Amniotic epithelial cell (primary cell): ENCODE measurements at regions not wholly inside any gene's neighbourhood (a gene's known extent, or its start where the extent isn't known, plus 50 kb on each side); places are given as distances from the start of the nearest gene placed in this dataset.
"Not testable (repeated sequence)": the region's sequence is repeated elsewhere in the genome, so short reads cannot be mapped to it uniquely, and the experiment has no call there.

ENCODE experiments used
- DNase-seq: peaks from one replicate; pipeline ENCODE4 v3.0.0-alpha.2; 2010; ENCODE audit warnings: low read depth

DNA sequence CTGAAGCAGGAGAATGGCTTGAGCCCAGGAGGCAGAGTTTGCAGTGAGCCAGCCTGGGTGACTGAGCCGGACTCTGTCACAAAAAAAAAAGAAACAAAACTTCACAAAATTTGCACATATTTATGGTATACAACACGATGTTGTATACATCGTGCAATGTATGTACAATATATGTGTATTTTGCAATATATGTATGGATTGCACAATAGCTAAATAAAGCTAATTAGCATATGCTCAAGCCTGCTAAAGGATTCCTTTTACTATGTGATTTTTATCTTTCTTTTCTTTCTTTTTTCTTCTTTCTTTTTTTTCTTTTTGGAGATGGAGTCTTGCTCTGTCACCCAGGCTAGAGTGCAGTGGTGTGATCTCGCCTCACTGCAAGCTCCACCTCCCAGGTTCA, 368.0 kb upstream of the FAM98A start:
- DNase-seq = no peak

GRCh38 chr2:33958591-33958990, 359.5 kb upstream of the FAM98A start:
- DNase-seq = no peak

DNA sequence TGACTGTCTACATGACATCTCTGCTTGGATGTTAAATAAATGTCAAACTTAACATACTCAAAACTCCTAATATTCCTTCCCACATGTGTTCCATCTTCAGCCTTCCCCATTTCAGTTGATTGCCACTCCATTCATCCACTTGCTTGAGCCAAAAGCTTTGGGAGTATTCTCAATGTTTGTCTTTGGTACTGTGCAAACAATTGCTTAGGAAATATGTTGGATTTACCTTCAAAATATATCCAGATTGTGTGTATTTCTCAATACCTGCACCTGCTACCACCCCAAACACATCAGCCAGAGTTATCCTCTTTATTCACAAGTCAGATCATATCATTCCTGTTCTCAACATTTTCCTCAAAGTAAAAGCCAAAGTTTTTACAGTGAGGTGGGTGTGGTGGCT, 350.3 kb upstream of the FAM98A start:
- DNase-seq = no peak

- no peak for DNase-seq
These were observed 347.1 kb upstream of the FAM98A start for GRCh38 chr2:33946193-33946592.

- no peak for DNase-seq
These were observed 334.1 kb upstream of the FAM98A start for GRCh38 chr2:33933203-33933602.

GRCh38 chr2:33931164-33931563, 332.1 kb upstream of the FAM98A start:
- DNase-seq = no peak

GRCh38 chr2:33929467-33929866, 330.4 kb upstream of the FAM98A start:
- DNase-seq = no peak

DNA sequence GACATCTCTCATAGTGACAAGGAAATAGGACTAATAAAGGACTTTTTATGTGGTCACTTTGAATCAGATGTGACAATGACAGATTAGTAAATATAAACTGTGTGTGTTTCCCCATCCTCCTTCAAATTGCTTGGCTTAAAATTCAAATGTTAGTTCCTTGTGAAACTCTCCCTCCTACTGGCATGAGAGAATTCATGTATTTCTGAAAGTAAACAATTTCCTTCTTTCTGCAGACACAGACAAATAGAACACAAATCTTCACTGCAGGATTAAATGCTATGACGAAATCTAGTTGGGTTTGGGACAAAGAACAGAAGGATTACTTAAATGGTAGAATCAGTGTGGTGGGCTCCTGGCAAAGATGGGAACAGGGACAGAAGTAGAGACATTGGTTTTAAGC, 328.7 kb upstream of the FAM98A start:
- DNase-seq = no peak

- no peak for DNase-seq
These were observed 326.2 kb upstream of the FAM98A start for GRCh38 chr2:33925311-33925710.

DNA sequence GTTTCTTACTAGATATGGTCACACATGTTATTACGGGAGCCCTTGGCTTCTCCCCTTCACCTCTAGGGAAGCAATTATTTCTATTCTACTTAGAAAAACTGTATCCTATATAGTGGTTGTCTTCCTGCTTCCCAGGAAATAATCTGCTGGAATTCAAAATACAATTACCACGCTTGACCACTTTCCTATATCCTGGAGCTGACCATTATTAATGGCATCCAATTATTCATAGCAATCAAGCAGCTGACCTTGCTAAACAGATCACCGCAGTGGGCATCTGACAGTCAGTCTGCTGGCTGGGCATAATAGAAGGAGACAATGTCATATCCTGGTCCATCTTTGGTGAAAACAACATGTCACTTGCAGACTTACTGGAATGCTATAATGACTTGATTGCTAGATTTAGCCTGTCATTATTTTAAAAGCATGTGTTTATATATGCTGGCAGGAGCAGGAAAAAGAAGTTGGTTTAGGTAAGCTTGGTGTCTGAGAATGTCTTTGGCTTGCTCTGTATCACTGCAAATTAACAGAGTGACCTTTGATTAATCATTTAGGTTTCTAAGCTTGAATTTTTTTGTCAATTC, 325.6 kb upstream of the FAM98A start:
- no peak for DNase-seq

GRCh38 chr2:33917252-33917651, 318.2 kb upstream of the FAM98A start:
- no peak for DNase-seq

DNA sequence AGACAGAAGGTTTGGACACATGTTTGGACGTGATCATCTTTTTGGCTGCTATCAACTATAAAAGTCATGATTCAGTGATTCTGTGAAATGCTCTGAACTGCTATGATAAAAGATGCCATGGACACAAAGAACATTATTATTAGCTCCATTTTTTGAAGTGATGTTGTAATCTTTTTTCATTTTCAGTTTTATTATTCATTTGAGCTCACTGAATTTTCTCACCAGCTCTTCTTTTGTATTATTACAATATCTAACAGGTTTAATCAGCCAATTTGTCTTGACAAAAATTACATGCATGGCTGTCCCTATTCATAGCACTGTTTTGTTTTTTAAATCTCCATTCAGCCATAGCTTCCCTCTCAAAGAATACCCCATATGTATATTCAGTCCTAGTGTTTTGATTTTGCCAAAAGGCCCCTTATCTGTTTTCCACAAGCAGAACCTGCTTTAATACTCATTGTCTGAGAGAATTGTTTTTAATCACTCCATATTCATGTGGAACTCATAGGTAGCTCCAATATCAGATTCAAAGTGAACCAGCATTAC, 314.0 kb upstream of the FAM98A start:
- DNase-seq = no peak

DNA sequence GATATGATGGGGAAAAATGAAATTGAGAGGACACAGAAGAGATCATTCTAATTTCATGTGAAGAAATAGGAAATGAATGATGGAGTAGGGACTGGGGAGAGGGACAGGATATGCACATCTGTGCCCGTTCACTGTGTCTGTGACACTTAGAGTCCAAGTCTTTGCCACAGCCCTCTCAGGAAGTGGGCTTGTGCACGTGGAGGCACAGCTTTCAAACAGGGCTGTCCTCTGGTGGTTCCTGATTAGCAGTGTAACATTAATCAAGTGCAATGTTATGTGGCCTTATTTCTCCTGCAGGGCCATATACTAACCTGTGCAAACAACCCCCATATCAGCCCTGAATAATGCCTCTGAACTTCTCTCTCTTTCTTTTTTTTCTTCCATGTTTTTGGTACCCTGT, 312.2 kb upstream of the FAM98A start:
- DNase-seq = no peak

DNA sequence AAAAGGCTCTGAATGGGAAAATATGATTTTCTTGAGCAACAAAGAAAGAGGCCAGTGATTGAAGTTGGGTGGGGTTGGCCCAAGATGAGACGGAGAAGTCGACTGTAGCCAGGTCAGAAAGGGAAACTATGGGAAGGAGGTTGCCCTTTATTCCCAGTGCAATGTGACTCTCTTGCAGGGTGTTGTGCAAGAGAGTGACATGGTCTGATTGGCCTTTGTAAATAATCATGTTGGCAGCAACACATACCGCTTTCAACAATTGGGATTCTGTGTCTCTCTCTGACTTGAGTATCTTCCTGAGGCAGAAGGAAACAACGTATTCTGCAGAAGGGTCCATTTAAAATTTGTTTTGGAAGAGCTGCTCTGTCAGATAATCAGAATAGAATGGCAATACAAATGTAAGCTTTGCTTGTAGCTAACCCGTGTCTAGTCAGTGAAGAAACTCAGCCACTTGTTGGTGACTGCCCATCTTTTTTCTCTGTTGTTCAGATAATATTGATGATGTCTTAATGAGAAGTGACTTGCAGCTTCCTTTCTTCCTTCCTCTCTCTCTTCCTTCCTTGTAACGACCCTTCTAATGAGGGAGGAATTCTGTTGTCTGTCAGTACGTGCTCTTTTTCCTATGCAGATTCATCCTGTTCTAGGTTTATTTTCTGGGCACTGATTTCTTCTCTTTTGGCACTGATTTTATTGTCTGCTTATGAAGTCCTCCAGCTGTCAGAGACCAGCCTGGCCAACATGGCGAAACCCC, 311.0 kb upstream of the FAM98A start:
- no peak for DNase-seq

DNA sequence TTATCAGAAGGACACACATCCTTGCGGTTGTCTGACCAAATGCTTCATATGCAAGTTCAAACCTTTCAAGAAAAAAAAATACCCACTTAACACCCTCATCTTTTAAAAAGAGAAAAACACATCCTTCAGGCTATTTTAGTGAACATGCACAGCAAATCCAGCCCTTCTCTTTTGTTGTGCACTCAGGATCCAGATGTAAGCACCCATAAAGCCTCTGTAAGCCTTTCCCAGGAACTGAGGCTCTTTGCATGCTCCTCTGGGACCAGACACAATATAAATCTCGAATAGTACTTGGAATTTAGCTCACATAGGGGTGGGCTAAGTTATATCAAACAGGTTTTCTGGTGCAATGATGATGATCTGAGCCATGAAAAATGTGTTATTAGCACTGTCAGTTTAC, 308.8 kb upstream of the FAM98A start:
- no peak for DNase-seq

GRCh38 chr2:33906129-33906528, 307.0 kb upstream of the FAM98A start:
- DNase-seq = not testable (repeated sequence)

- no peak for DNase-seq
These were observed 305.7 kb upstream of the FAM98A start for GRCh38 chr2:33904801-33905200.

DNA sequence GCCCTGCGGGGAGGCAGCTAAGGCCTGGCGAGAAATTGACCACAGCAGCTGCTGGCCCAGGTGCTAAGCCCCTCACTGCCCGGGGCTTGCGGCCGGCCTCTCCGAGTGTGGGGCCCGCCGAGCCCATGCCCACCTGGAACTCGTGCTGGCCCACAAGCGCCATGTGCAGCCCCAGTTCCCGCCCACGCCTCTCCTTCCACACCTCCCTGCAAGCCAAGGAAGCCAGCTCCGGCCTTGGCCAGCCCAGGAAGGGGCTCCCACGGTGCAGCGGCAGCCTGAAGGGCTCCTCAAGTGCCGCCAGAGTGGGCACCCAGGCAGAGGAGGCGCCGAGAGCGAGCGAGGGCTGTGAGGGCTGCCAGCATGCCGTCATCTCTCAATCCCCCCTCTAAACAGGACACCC, 304.6 kb upstream of the FAM98A start:
- no peak for DNase-seq

GRCh38 chr2:33903215-33903614, 304.1 kb upstream of the FAM98A start:
- DNase-seq = no peak

GRCh38 chr2:33900610-33901009, 301.5 kb upstream of the FAM98A start:
- no peak for DNase-seq

- DNase-seq = no peak
These were observed 298.6 kb upstream of the FAM98A start for GRCh38 chr2:33897741-33898140.

DNA sequence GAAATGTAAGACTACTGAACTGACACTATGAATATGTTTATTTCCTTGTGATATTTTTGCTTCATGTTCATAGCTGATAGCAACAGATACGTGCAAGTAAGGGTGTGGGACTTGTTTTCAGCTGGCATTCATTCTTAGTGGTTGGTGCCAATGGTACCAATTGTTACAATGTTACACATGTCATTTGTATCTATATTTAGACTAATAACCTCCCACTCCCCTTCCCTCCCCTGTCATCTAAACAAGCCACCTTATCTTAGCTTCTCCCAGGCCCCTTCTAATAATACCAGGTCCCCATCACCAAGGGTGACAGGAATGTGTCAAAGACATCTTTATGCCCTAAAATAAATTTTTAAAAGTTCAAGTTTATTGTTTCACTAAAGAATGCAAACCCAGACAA, 294.7 kb upstream of the FAM98A start:
- DNase-seq = no peak

- DNase-seq = no peak
These were observed 292.5 kb upstream of the FAM98A start for GRCh38 chr2:33891616-33892015.

- DNase-seq = no peak
These were observed 291.6 kb upstream of the FAM98A start for GRCh38 chr2:33890686-33891085.
